ENCODE measurements at regions not wholly inside any gene's neighbourhood (a gene's known extent, or its start where the extent isn't known, plus 50 kb on each side); places are given as distances from the start of the nearest gene placed in this dataset. TPM values are rescaled to one million over a fixed set of nuclear protein-coding genes. Genes with fewer than 3 reads are reported as not detected.
A peak's percentile ranks its signal among the peaks of the same experiment; 100 is the strongest.

- no peak overlapping the region for H3K4me3 ChIP-seq (ENCODE audit: low read depth, low read length)
Measured at GRCh38 chr10:16360425-16360824, 76.4 kb upstream of the PTER start.

GRCh38 chr10:16361086-16361485 lies 75.7 kb upstream of the PTER start:
- no peaks in the 10 kb centered on the region for H3K9me3 ChIP-seq (ENCODE audit: control insufficient read depth, insufficient read depth, low read length)
- no peak for DNase-seq (ENCODE audit: low read depth in 4 of 6, low spot score in 6 of 6)
- H3K36me3 ChIP-seq (ENCODE audit: control insufficient read depth, insufficient read depth, low read length) = no peaks in the 10 kb centered on the region
- no peak overlapping the region for H3K4me3 ChIP-seq (ENCODE audit: low read depth, low read length)
- 100% methylated on average over 3 of the region's 3 CpGs for WGBS (ENCODE audit: insufficient coverage)
- H3K27ac ChIP-seq (ENCODE audit: low read depth, low read length) = no peak overlapping the region
- no peaks in the 10 kb centered on the region for H3K4me1 ChIP-seq (ENCODE audit: control insufficient read depth, insufficient read depth, low read length)
- no peaks in the 10 kb centered on the region for H3K27me3 ChIP-seq (ENCODE audit: control insufficient read depth, insufficient read depth, low read length)

More at GRCh38 chr10:16360425-16360824, 76.4 kb upstream of the PTER start:
- DNase-seq (ENCODE audit: low read depth in 4 of 6, low spot score in 6 of 6) = no peak
- Histone ChIP-seq H3K27me3 (ENCODE audit: control insufficient read depth, insufficient read depth, low read length) (no peaks in the 10 kb centered on the region), H3K9me3 (ENCODE audit: control insufficient read depth, insufficient read depth, low read length) (no peaks in the 10 kb centered on the region), H3K4me1 (ENCODE audit: control insufficient read depth, insufficient read depth, low read length) (no peaks in the 10 kb centered on the region), H3K36me3 (ENCODE audit: control insufficient read depth, insufficient read depth, low read length) (no peaks in the 10 kb centered on the region), H3K27ac (ENCODE audit: low read depth, low read length) (no peak overlapping the region)

- 89% methylated on average over 5 of the region's 8 CpGs for WGBS (ENCODE audit: insufficient coverage)
- Histone ChIP-seq H3K27ac (ENCODE audit: low read depth, low read length) (no peak overlapping the region), H3K9me3 (ENCODE audit: control insufficient read depth, insufficient read depth, low read length) (no peaks in the 10 kb centered on the region), H3K27me3 (ENCODE audit: control insufficient read depth, insufficient read depth, low read length) (no peaks in the 10 kb centered on the region), H3K4me3 (ENCODE audit: low read depth, low read length) (no peak overlapping the region), H3K36me3 (ENCODE audit: control insufficient read depth, insufficient read depth, low read length) (no peaks in the 10 kb centered on the region), H3K4me1 (ENCODE audit: control insufficient read depth, insufficient read depth, low read length) (no peaks in the 10 kb centered on the region)
- DNase-seq (ENCODE audit: low read depth in 4 of 6, low spot score in 6 of 6) = peak in 1 of 6 donors; percentile 13
Measured at GRCh38 chr10:16363741-16364140, 73.1 kb upstream of the PTER start.

GRCh38 chr10:16367621-16368292 lies 69.1 kb upstream of the PTER start:
- Histone ChIP-seq H3K4me1 (ENCODE audit: control insufficient read depth, insufficient read depth, low read length) (no peaks in the 10 kb centered on the region), H3K4me3 (ENCODE audit: low read depth, low read length) (no peak overlapping the region), H3K27me3 (ENCODE audit: control insufficient read depth, insufficient read depth, low read length) (no peaks in the 10 kb centered on the region), H3K27ac (ENCODE audit: low read depth, low read length) (no peak overlapping the region), H3K36me3 (ENCODE audit: control insufficient read depth, insufficient read depth, low read length) (no peaks in the 10 kb centered on the region), H3K9me3 (ENCODE audit: control insufficient read depth, insufficient read depth, low read length) (no peaks in the 10 kb centered on the region)
- no CpG with 5 or more reads among the region's 7 CpGs for WGBS (ENCODE audit: insufficient coverage)
- DNase-seq (ENCODE audit: low read depth in 4 of 6, low spot score in 6 of 6) = peak in 2 of 6 donors; percentile 66 to 83

GRCh38 chr10:16381083-16381482 lies 55.7 kb upstream of the PTER start:
- no peaks in the 10 kb centered on the region for H3K36me3 ChIP-seq (ENCODE audit: control insufficient read depth, insufficient read depth, low read length)
- WGBS (ENCODE audit: insufficient coverage) = 94% methylated on average over 3 of the region's 3 CpGs
- H3K4me3 ChIP-seq (ENCODE audit: low read depth, low read length) = no peak overlapping the region
- no peaks in the 10 kb centered on the region for H3K9me3 ChIP-seq (ENCODE audit: control insufficient read depth, insufficient read depth, low read length)
- H3K27me3 ChIP-seq (ENCODE audit: control insufficient read depth, insufficient read depth, low read length) = no peaks in the 10 kb centered on the region
- no peaks in the 10 kb centered on the region for H3K4me1 ChIP-seq (ENCODE audit: control insufficient read depth, insufficient read depth, low read length)
- no peak for DNase-seq (ENCODE audit: low read depth in 4 of 6, low spot score in 6 of 6)
- H3K27ac ChIP-seq (ENCODE audit: low read depth, low read length) = no peak overlapping the region

GRCh38 chr10:16384021-16384420 lies 52.8 kb upstream of the PTER start:
- no peaks in the 10 kb centered on the region for H3K36me3 ChIP-seq (ENCODE audit: control insufficient read depth, insufficient read depth, low read length)
- H3K4me1 ChIP-seq (ENCODE audit: control insufficient read depth, insufficient read depth, low read length) = no peaks in the 10 kb centered on the region
- H3K27me3 ChIP-seq (ENCODE audit: control insufficient read depth, insufficient read depth, low read length) = no peaks in the 10 kb centered on the region
- no peak overlapping the region for H3K27ac ChIP-seq (ENCODE audit: low read depth, low read length)
- peak in 3 of 6 donors; percentile 20 to 89 (median 83) for DNase-seq (ENCODE audit: low read depth in 4 of 6, low spot score in 6 of 6)
- no peak overlapping the region for H3K4me3 ChIP-seq (ENCODE audit: low read depth, low read length)
- 25% methylated on average over 10 of the region's 12 CpGs for WGBS (ENCODE audit: insufficient coverage)
- H3K9me3 ChIP-seq (ENCODE audit: control insufficient read depth, insufficient read depth, low read length) = no peaks in the 10 kb centered on the region

GRCh38 chr10:16386855-16387254 lies 50.0 kb upstream of the PTER start:
- DNase-seq (ENCODE audit: low read depth in 4 of 6, low spot score in 6 of 6) = peak in 1 of 6 donors; percentile 9
- Histone ChIP-seq H3K27me3 (ENCODE audit: control insufficient read depth, insufficient read depth, low read length) (no peaks in the 10 kb centered on the region), H3K4me1 (ENCODE audit: control insufficient read depth, insufficient read depth, low read length) (no peaks in the 10 kb centered on the region), H3K36me3 (ENCODE audit: control insufficient read depth, insufficient read depth, low read length) (no peaks in the 10 kb centered on the region), H3K4me3 (ENCODE audit: low read depth, low read length) (no peak overlapping the region), H3K9me3 (ENCODE audit: control insufficient read depth, insufficient read depth, low read length) (no peaks in the 10 kb centered on the region), H3K27ac (ENCODE audit: low read depth, low read length) (no peak overlapping the region)
- 55% methylated on average over 7 of the region's 9 CpGs for WGBS (ENCODE audit: insufficient coverage)

Small RNAs in the stretch of these regions (small RNA-seq; reads per million reads assigned to genes)
- gene RF00322 (ENCODE audit: low replicate concordance) (not detected), gene RNU6-1075P (ENCODE audit: low replicate concordance) (not detected)

Measured in spinal cord (tissue), 10 donors.